HL-60 (cell line): ENCODE measurements at regions not wholly inside any gene's neighbourhood (a gene's known extent, or its start where the extent isn't known, plus 50 kb on each side); places are given as distances from the start of the nearest gene placed in this dataset.

Source experiments
- DNase-seq, 2 experiments: peaks; one replicate each; pipeline ENCODE4 v3.0.0-alpha.2; 2010 to 2020; ENCODE audit warnings: low read depth in 1 of 2, low spot score in 1 of 2
- H3K27ac ChIP-seq: fragments of 250-450 bp; sonication (Bioruptor Pico); replicated peaks from 2 replicates; pipeline ENCODE4 v1.5.1; 2020; ENCODE audit warnings: mild to moderate bottlenecking, moderate library complexity
- H3K27me3 ChIP-seq: fragments of 250-450 bp; sonication (Bioruptor Pico); 2 replicates; pipeline ENCODE4 v1.5.1; 2021; ENCODE audit warnings: mild to moderate bottlenecking, moderate library complexity; ENCODE audit not compliant: insufficient read depth, poor library complexity, severe bottlenecking
- H3K4me3 ChIP-seq: replicated peaks from 2 replicates; pipeline ENCODE4 v1.5.1; 2011; ENCODE audit warnings: mild to moderate bottlenecking, control low read depth, low read length; ENCODE audit not compliant: insufficient read depth
- GABPA ChIP-seq: IDR thresholded peaks from 2 replicates; pipeline ENCODE4 v1.6.1; 2012; ENCODE audit warnings: low read depth
- POLR2AphosphoS5 ChIP-seq: IDR thresholded peaks from 2 replicates; pipeline ENCODE4 v1.6.1; 2012; ENCODE audit warnings: low read depth
- REST ChIP-seq: IDR thresholded peaks from 2 replicates; pipeline ENCODE4 v1.6.1; 2012; ENCODE audit warnings: low read depth; ENCODE audit not compliant: insufficient replicate concordance
- SPI1 ChIP-seq: IDR thresholded peaks from 2 replicates; pipeline ENCODE4 v1.6.1; 2012; ENCODE audit warnings: low read depth, mild to moderate bottlenecking, borderline replicate concordance
- TF ChIP-seq, protein P1 (sequence below): IDR thresholded peaks from one replicate; pipeline ENCODE4 v1.5.1; 2011; ENCODE audit warnings: low read length, control low read depth, inconsistent platforms; ENCODE audit not compliant: insufficient read depth

- TF ChIP-seq, protein P1, sequence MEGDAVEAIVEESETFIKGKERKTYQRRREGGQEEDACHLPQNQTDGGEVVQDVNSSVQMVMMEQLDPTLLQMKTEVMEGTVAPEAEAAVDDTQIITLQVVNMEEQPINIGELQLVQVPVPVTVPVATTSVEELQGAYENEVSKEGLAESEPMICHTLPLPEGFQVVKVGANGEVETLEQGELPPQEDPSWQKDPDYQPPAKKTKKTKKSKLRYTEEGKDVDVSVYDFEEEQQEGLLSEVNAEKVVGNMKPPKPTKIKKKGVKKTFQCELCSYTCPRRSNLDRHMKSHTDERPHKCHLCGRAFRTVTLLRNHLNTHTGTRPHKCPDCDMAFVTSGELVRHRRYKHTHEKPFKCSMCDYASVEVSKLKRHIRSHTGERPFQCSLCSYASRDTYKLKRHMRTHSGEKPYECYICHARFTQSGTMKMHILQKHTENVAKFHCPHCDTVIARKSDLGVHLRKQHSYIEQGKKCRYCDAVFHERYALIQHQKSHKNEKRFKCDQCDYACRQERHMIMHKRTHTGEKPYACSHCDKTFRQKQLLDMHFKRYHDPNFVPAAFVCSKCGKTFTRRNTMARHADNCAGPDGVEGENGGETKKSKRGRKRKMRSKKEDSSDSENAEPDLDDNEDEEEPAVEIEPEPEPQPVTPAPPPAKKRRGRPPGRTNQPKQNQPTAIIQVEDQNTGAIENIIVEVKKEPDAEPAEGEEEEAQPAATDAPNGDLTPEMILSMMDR: no peak
- TF ChIP-seq REST (no peak), GABPA (no peak), POLR2AphosphoS5 (no peak), SPI1 (no peak)
- H3K4me3 ChIP-seq: no peak overlapping the region
- H3K27ac ChIP-seq: no peak overlapping the region
- H3K27me3 ChIP-seq: no peaks in the 10 kb centered on the region
- DNase-seq: no peak
Observed at GRCh38 chr9:113772121-113772810, 103.8 kb upstream of the ZNF618 start.

GRCh38 chr9:113774963-113775362 lies 101.1 kb upstream of the ZNF618 start:
- Histone ChIP-seq H3K27me3 (no peaks in the 10 kb centered on the region), H3K4me3 (no peak overlapping the region), H3K27ac (no peak overlapping the region)
- no peak for TF ChIP-seq POLR2AphosphoS5
- DNase-seq: no peak

DNA sequence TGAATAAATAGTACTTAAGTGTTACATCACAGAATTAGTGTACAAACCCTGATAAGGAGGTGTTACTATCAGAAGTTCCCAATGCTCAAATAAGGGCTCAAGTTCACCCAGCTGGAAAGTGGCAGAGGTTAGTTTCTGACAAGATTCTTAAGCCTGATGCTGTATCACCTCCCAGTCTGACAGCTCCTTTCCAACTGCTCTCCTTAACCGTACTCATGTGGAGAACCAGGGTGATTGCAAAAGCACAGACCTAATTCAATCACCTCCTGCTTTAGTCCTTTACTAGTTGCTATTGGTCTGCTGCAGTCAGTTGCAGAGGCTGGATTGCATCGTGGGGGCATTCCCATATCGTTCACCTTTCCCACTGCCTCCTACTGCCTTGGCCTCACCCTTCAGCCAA lies 100.4 kb upstream of the ZNF618 start:
- Histone ChIP-seq H3K27ac (no peak overlapping the region), H3K27me3 (no peaks in the 10 kb centered on the region), H3K4me3 (no peak overlapping the region)
- no peak for TF ChIP-seq SPI1
- TF ChIP-seq POLR2AphosphoS5: no peak
- no peak for TF ChIP-seq GABPA
- TF ChIP-seq REST: no peak
- TF ChIP-seq, protein P1: no peak
- no peak for DNase-seq

DNA sequence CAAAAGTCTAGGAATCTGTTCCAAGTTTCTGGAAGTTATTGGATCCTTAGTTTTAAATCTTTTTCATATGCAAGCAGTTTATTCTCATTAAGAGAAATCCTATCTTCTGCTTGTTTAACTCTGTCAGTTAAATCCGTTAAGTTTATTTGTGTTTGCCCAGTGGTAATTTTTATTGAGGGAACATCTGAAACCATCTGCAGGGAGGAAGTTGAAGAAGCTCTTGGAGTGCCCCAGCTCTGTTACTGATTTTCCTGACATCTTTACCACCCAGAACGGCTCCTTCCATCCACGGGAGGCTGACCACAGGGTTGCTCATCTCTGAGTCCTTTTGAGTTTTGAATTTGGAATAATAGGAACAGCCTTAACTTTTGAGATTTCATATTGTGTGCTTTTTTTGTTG lies 99.9 kb upstream of the ZNF618 start:
- Histone ChIP-seq H3K27ac (no peak overlapping the region), H3K4me3 (no peak overlapping the region), H3K27me3 (no peaks in the 10 kb centered on the region)
- no peak for DNase-seq
- no peak for TF ChIP-seq GABPA
- no peak for TF ChIP-seq POLR2AphosphoS5
- no peak for TF ChIP-seq SPI1
- TF ChIP-seq, protein P1: no peak
- no peak for TF ChIP-seq REST
